Chondrocyte (in vitro differentiated cells): ENCODE measurements at regions not wholly inside any gene's neighbourhood (a gene's known extent, or its start where the extent isn't known, plus 50 kb on each side); places are given as distances from the start of the nearest gene placed in this dataset.

Experiments
- DNase-seq: peaks from one replicate; pipeline ENCODE4 v3.0.0; 2021; ENCODE audit warnings: mixed read lengths, low spot score
- H3K27ac Mint-ChIP-seq: one replicate; pipeline ENCODE4 v1.8.0; 2021; ENCODE audit warnings: mild to moderate bottlenecking, moderate library complexity, mixed read lengths; ENCODE audit not compliant: unreplicated experiment
- H3K27me3 Mint-ChIP-seq: 2 replicates; pipeline ENCODE4 v1.8.0; 2021; ENCODE audit warnings: low read depth, mixed read lengths
- H3K36me3 Mint-ChIP-seq: 2 replicates; pipeline ENCODE4 v1.8.0; 2021; ENCODE audit warnings: low read depth, mixed read lengths
- H3K4me1 Mint-ChIP-seq: 2 replicates; pipeline ENCODE4 v1.8.0; 2021; ENCODE audit warnings: low read depth, mild to moderate bottlenecking, mixed read lengths
- H3K4me3 Mint-ChIP-seq: one replicate; pipeline ENCODE4 v1.8.0; 2021; ENCODE audit warnings: mild to moderate bottlenecking, moderate library complexity, mixed read lengths; ENCODE audit not compliant: unreplicated experiment
- H3K9me3 Mint-ChIP-seq: 2 replicates; pipeline ENCODE4 v1.8.0; 2021; ENCODE audit warnings: low read depth, mixed read lengths
- TF ChIP-seq, protein P1 (sequence below): fragments of 200-600 bp; sonication (generic); IDR thresholded peaks from 2 replicates; pipeline ENCODE4 v1.5.0; 2021; ENCODE audit warnings: antibody characterized with exemption, mild to moderate bottlenecking, moderate library complexity

DNA sequence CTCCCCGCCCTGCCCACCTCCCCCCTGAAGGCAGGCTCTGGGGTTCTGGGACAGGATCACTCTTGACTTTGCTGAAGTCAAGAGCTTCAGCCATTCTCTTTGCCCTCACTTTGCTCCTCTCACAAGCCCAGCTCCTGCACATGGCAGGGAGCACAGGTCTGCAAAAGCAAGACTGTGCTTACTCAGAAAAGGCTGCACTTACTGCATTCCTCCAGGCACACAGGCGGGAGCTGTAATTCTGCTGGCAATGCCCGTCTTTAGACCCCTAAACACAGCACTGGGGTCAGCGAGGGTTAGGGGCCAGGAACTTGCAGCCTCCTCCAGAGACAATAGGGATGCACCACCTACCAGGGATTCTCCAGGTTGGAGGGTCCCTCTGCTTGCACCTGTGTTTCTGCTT, 523.7 kb downstream of the TCERG1L start:
- Mint-ChIP-seq H3K27me3 (no peaks in the 10 kb centered on the region), H3K4me3 (no peak overlapping the region), H3K27ac (no peak overlapping the region), H3K4me1 (no peaks in the 10 kb centered on the region), H3K36me3 (no peaks in the 10 kb centered on the region), H3K9me3 (peaks cover 5% of the 10 kb centered on the region)
- DNase-seq = no peak
- TF ChIP-seq, protein P1, sequence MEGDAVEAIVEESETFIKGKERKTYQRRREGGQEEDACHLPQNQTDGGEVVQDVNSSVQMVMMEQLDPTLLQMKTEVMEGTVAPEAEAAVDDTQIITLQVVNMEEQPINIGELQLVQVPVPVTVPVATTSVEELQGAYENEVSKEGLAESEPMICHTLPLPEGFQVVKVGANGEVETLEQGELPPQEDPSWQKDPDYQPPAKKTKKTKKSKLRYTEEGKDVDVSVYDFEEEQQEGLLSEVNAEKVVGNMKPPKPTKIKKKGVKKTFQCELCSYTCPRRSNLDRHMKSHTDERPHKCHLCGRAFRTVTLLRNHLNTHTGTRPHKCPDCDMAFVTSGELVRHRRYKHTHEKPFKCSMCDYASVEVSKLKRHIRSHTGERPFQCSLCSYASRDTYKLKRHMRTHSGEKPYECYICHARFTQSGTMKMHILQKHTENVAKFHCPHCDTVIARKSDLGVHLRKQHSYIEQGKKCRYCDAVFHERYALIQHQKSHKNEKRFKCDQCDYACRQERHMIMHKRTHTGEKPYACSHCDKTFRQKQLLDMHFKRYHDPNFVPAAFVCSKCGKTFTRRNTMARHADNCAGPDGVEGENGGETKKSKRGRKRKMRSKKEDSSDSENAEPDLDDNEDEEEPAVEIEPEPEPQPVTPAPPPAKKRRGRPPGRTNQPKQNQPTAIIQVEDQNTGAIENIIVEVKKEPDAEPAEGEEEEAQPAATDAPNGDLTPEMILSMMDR = no peak

DNA sequence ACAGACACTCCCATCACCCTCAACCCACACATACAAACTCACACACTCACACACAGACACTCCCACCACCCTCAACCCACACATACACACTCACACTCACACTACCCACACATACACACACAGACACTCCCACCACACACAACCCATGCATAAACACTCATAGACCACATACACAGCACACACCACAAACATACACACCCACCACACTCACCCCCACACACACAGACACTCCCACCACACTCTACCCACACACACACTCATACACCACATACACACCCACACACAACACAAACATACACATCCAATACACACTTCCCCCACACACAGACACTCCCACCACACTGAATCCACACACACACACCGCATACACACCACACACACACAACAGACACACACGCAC, 521.2 kb downstream of the TCERG1L start:
- H3K9me3 Mint-ChIP-seq = peaks cover 13% of the 10 kb centered on the region
- no peaks in the 10 kb centered on the region for H3K36me3 Mint-ChIP-seq
- no peaks in the 10 kb centered on the region for H3K4me1 Mint-ChIP-seq
- H3K4me3 Mint-ChIP-seq = no peak overlapping the region
- TF ChIP-seq, protein P1 = no peak
- H3K27me3 Mint-ChIP-seq = no peaks in the 10 kb centered on the region
- no peak for DNase-seq
- H3K27ac Mint-ChIP-seq = no peak overlapping the region

DNA sequence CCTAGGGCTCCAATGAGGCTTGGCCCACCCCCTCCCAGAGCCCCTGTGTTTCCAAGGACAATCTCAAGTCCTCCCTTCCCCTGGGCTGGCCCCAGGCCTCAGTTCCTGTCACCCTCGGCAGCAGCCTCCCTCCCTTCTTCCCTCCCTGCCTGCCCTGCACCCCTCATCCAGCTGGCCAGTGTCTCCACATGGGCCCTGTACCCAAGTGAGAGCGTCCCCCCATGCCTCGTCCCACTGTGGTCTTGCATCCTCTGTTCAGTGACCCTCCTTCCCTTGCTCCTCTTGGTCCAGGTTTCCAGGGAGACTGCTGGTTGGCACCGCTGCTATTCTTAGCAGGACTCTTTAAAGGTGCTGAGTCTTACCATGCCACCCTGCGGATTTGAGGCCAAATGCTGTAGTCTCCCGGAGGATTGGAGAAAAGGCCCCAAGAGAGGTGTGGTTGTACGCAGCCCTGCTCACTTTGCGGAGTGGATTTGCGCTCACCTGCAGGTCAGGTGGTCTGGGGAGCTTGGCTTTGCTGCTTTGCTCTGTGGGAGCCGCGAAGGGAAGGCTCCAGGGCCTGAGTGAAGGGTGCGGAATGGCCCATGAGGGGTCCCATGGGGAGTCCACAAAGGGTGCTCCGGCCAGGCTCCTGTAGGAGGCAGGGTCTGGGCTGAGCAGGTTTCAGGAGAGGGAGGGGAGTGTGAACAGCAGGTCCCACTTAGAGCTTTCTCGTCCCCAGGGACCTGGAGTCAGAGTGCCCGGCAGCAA, 519.2 kb downstream of the TCERG1L start:
- no peaks in the 10 kb centered on the region for H3K27me3 Mint-ChIP-seq
- DNase-seq = no peak
- TF ChIP-seq, protein P1 = no peak
- H3K4me3 Mint-ChIP-seq = no peak overlapping the region
- no peaks in the 10 kb centered on the region for H3K36me3 Mint-ChIP-seq
- no peak overlapping the region for H3K27ac Mint-ChIP-seq
- peaks cover 27% of the 10 kb centered on the region for H3K9me3 Mint-ChIP-seq
- no peaks in the 10 kb centered on the region for H3K4me1 Mint-ChIP-seq

DNA sequence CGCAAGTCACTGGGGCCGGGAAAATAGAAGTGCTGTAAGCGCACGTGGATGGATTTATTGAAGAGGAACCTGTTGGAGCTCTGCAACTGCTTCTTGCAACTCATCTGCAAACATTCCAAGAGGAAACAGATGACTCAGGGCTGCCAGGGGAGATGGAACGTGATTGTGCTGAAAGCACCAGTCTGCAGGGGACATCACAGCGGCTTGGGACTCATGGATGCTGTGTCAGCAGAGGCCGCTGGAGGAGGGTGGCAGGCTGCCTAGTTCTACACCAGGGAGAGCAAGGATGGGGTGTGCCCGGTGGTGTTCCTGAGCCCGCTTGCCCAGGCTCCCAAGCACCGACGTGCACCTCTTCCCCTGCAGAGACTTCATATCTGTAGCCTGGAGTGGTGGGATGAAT, 515.7 kb downstream of the TCERG1L start:
- no peaks in the 10 kb centered on the region for H3K36me3 Mint-ChIP-seq
- no peaks in the 10 kb centered on the region for H3K4me1 Mint-ChIP-seq
- TF ChIP-seq, protein P1 = no peak
- no peak overlapping the region for H3K4me3 Mint-ChIP-seq
- H3K27ac Mint-ChIP-seq = no peak overlapping the region
- DNase-seq = no peak
- no peaks in the 10 kb centered on the region for H3K27me3 Mint-ChIP-seq
- H3K9me3 Mint-ChIP-seq = peaks cover 38% of the 10 kb centered on the region

- H3K27me3 Mint-ChIP-seq = no peaks in the 10 kb centered on the region
- H3K4me1 Mint-ChIP-seq = no peaks in the 10 kb centered on the region
- TF ChIP-seq, protein P1 = no peak
- peaks cover 45% of the 10 kb centered on the region for H3K9me3 Mint-ChIP-seq
- no peak overlapping the region for H3K27ac Mint-ChIP-seq
- H3K4me3 Mint-ChIP-seq = no peak overlapping the region
- DNase-seq = no peak
- no peaks in the 10 kb centered on the region for H3K36me3 Mint-ChIP-seq
These were observed 512.0 kb downstream of the TCERG1L start for GRCh38 chr10:130799532-130799931.
